GOT3 (cell line): ENCODE measurements at regions not wholly inside any gene's neighbourhood (a gene's known extent, or its start where the extent isn't known, plus 50 kb on each side); places are given as distances from the start of the nearest gene placed in this dataset.

Experiments used
- DNase-seq: peaks from one replicate; lab custom pipeline; 2025; ENCODE audit warnings: mixed read lengths; lab: John Stamatoyannopoulos, UW

DNA sequence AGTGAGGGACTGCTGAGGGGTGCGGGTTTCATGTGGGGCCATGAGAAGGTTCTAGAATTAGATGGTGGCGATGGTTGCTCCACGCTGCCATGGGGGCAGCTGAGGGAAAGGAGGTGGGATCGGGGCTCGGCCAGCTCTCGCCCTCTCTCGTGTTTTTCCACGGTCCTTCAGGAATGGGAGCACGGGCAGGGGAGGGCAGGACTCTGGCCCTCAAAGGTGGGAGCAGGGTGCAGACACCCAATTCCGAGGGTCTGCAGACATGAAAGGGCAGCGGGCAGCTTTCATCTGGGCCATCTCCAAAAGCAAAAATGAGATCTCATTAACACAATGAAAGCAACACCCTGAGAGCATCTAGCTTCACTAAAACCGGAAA lies 53.4 kb upstream of the SALL3 start:
- no peak for DNase-seq

GRCh38 chr18:78927156-78927555 lies 52.5 kb upstream of the SALL3 start:
- no peak for DNase-seq

DNA sequence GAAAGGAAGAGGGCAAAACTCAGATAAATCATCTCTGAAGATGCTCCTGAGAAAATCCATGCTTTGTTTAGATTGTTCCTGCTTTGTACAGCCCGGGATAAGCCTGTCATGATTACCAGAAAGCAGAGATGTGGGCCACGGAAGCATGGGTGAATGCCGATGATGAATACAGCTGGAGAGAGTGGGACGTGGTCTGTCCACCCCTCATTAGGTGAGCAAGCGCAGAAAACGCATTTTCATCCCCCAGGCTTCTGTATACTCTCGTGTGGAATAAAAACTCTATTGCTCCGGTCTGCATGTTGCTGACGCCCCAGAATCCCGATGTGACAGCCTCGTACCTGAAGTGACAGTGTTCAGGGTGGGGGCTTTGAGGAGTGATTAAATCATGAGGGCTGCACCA lies 52.0 kb upstream of the SALL3 start:
- DNase-seq = no peak

- DNase-seq = no peak
Measured at GRCh38 chr18:78928076-78928475, 51.5 kb upstream of the SALL3 start.

DNA sequence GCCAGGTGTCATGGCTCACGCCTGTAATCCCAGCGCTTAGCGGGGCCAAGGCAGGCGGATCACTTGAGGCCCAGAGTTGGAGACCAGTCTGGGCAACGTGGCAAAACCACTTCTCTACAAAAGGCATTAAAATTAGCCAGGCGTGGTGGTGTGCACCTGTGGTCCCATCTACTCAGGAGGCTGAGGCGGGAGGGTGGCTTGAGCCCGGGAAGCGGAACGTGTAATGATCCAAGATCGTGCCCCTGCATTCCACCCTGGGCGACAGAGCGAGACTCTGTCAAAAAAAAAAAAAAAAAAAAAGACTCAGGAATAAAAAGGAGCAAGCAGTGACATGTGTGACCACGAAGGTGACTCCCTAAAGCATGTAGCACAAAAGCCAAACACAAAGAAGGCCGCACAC lies 50.1 kb upstream of the SALL3 start:
- DNase-seq = no peak
